ENCODE measurements at regions not wholly inside any gene's neighbourhood (a gene's known extent, or its start where the extent isn't known, plus 50 kb on each side); places are given as distances from the start of the nearest gene placed in this dataset.

- no peak for TF ChIP-seq CTCF (IDR thresholded peaks at IDR 0.05)
- no peak for TF ChIP-seq POLR2AphosphoS5 (IDR thresholded peaks at IDR 0.05)
- TF ChIP-seq POLR2A (IDR thresholded peaks at IDR 0.05): no peak
These were observed 178.9 kb downstream of the ACER2 start for GRCh38 chr9:19587678-19588077.
